ENCODE measurements at regions not wholly inside any gene's neighbourhood (a gene's known extent, or its start where the extent isn't known, plus 50 kb on each side); places are given as distances from the start of the nearest gene placed in this dataset.

GRCh38 chr5:125169396-125169795 is 423.0 kb upstream of the ZNF608 start:
- TF ChIP-seq CTCF (IDR thresholded peaks at IDR 0.05), result no peak
- TF ChIP-seq BCL3 (IDR thresholded peaks at IDR 0.05), result no peak
- TF ChIP-seq EP300 (IDR thresholded peaks at IDR 0.05), result no peak
- TF ChIP-seq POLR2A (IDR thresholded peaks at IDR 0.05; ENCODE audit: low read length), result no peak
- no peak for TF ChIP-seq RNF2 (IDR thresholded peaks at IDR 0.05; ENCODE audit: borderline replicate concordance, low read depth)
- TF ChIP-seq CBX8 (IDR thresholded peaks at IDR 0.05), result no peak
- no peak for TF ChIP-seq PBX3 (IDR thresholded peaks at IDR 0.05)
- TF ChIP-seq HOXB13 (CRISPR knock-in tag; IDR thresholded peaks at IDR 0.05; ENCODE audit: low read depth), result no peak
- no peak for TF ChIP-seq MYC (IDR thresholded peaks at IDR 0.05; ENCODE audit: borderline replicate concordance, low read length)
- no peak for TF ChIP-seq HDAC2 (IDR thresholded peaks at IDR 0.05)
- TF ChIP-seq HOXA7 (CRISPR knock-in tag; IDR thresholded peaks at IDR 0.05), result no peak
- no peak for TF ChIP-seq POLR2AphosphoS2 (conservative IDR thresholded peaks at IDR 0.05; ENCODE audit: low read length)
